ENCODE measurements at regions not wholly inside any gene's neighbourhood (a gene's known extent, or its start where the extent isn't known, plus 50 kb on each side); places are given as distances from the start of the nearest gene placed in this dataset.

- no peak for DNase-seq (ENCODE audit: insufficient read length, low spot score)
- no peak for FAIRE-seq
- TF ChIP-seq SPI1 (IDR thresholded peaks at IDR 0.05; ENCODE audit: low read depth, low read length), result no peak
- TF ChIP-seq PAX5 (IDR thresholded peaks at IDR 0.05; ENCODE audit: insufficient read depth, low read length, severe bottlenecking), result no peak
- TF ChIP-seq TAF1 (IDR thresholded peaks at IDR 0.05; ENCODE audit: low read depth, low read length), result no peak
- TF ChIP-seq POU2F2 (IDR thresholded peaks at IDR 0.05; ENCODE audit: low read depth, low read length), result no peak
- TF ChIP-seq POLR2A (IDR thresholded peaks at IDR 0.05; ENCODE audit: low read depth, low read length), result no peak
- no peak for TF ChIP-seq POLR2AphosphoS5 (IDR thresholded peaks at IDR 0.05; ENCODE audit: low read depth, low read length)
These were observed 59.9 kb upstream of the ODAD2 start for GRCh38 chr10:28058746-28059145.

- no peak for DNase-seq (ENCODE audit: insufficient read length, low spot score)
- TF ChIP-seq TAF1 (IDR thresholded peaks at IDR 0.05; ENCODE audit: low read depth, low read length) (no peak), PAX5 (IDR thresholded peaks at IDR 0.05; ENCODE audit: insufficient read depth, low read length, severe bottlenecking) (no peak), POLR2A (IDR thresholded peaks at IDR 0.05; ENCODE audit: low read depth, low read length) (no peak), POLR2AphosphoS5 (IDR thresholded peaks at IDR 0.05; ENCODE audit: low read depth, low read length) (no peak), SPI1 (IDR thresholded peaks at IDR 0.05; ENCODE audit: low read depth, low read length) (no peak), POU2F2 (IDR thresholded peaks at IDR 0.05; ENCODE audit: low read depth, low read length) (no peak)
- no peak for FAIRE-seq
These were observed 55.5 kb upstream of the ODAD2 start for GRCh38 chr10:28054228-28054860.

DNA sequence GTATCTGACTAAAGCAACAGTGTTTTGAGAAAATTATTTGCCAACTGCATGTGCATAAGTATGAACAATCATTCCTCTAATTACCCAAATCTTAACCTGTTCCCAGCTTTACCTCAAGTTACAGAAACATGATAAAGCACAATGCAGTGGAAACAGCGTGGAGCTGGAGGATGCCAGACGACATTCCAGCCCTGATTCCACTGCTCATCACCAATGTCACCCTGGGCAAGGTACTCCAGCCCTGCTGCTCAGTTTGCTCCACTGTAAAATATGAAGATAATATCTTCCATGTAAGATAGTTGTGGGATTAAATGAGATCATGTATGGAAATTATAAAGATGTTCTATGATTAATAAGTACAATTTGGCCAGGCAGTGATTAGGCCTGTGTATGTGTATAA, 50.4 kb upstream of the ODAD2 start:
- no peak for DNase-seq (ENCODE audit: insufficient read length, low spot score)
- no peak for TF ChIP-seq POLR2AphosphoS5 (IDR thresholded peaks at IDR 0.05; ENCODE audit: low read depth, low read length)
- TF ChIP-seq POU2F2 (IDR thresholded peaks at IDR 0.05; ENCODE audit: low read depth, low read length), result no peak
- TF ChIP-seq PAX5 (IDR thresholded peaks at IDR 0.05; ENCODE audit: insufficient read depth, low read length, severe bottlenecking), result no peak
- no peak for TF ChIP-seq POLR2A (IDR thresholded peaks at IDR 0.05; ENCODE audit: low read depth, low read length)
- TF ChIP-seq TAF1 (IDR thresholded peaks at IDR 0.05; ENCODE audit: low read depth, low read length), result no peak
- no peak for TF ChIP-seq SPI1 (IDR thresholded peaks at IDR 0.05; ENCODE audit: low read depth, low read length)
- no peak for FAIRE-seq

All from GM12891 (cell line).